Panc1 (cell line): ENCODE measurements at regions not wholly inside any gene's neighbourhood (a gene's known extent, or its start where the extent isn't known, plus 50 kb on each side); places are given as distances from the start of the nearest gene placed in this dataset.

Experiments
- POLR2AphosphoS5 ChIP-seq: IDR thresholded peaks from 2 replicates; pipeline ENCODE4 v1.6.1; 2012; ENCODE audit warnings: mild to moderate bottlenecking, low read depth, low read length, moderate library complexity
- TCF7L2 ChIP-seq: IDR thresholded peaks from 2 replicates; pipeline ENCODE4 v1.6.1; 2011; ENCODE audit warnings: mild to moderate bottlenecking, low read depth, low read length, inconsistent platforms
- TF ChIP-seq, protein P1 (sequence below): fragments of 450-650 bp; IDR thresholded peaks from 2 replicates; pipeline ENCODE4 v1.5.1; 2017; ENCODE audit warnings: mild to moderate bottlenecking

DNA sequence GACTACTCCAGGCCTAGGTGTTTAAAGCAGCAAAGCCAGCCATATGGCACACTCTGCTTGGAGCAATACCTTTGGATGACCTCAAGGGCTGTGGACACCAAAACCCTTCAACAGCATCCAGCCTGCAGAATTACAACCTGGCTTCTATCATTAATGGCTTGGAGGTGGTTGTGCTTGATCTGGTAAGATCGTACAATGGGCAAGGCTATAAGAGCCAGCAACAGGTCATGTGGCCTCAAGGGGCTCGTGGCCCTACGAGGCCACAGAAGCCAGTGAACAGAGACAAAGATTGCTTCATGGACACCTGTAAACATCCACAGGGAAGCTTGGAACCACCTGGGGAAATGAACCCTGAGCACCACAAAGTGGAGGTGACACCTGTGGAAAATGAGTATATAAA is 657.3 kb downstream of the BCL11B start:
- TF ChIP-seq POLR2AphosphoS5: no peak
- TF ChIP-seq, protein P1, sequence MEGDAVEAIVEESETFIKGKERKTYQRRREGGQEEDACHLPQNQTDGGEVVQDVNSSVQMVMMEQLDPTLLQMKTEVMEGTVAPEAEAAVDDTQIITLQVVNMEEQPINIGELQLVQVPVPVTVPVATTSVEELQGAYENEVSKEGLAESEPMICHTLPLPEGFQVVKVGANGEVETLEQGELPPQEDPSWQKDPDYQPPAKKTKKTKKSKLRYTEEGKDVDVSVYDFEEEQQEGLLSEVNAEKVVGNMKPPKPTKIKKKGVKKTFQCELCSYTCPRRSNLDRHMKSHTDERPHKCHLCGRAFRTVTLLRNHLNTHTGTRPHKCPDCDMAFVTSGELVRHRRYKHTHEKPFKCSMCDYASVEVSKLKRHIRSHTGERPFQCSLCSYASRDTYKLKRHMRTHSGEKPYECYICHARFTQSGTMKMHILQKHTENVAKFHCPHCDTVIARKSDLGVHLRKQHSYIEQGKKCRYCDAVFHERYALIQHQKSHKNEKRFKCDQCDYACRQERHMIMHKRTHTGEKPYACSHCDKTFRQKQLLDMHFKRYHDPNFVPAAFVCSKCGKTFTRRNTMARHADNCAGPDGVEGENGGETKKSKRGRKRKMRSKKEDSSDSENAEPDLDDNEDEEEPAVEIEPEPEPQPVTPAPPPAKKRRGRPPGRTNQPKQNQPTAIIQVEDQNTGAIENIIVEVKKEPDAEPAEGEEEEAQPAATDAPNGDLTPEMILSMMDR: no peak
- TF ChIP-seq TCF7L2: no peak
